WERI-Rb-1 (cell line): ENCODE measurements at regions not wholly inside any gene's neighbourhood (a gene's known extent, or its start where the extent isn't known, plus 50 kb on each side); places are given as distances from the start of the nearest gene placed in this dataset.

Source experiments
- DNase-seq: peaks from one replicate; pipeline ENCODE4 v3.0.0-alpha.2; 2020
- H3K27ac ChIP-seq: fragments of 250-450 bp; sonication (Bioruptor Pico); 2 replicates; pipeline ENCODE4 v1.5.1; 2020; ENCODE audit warnings: mild to moderate bottlenecking, moderate library complexity
- H3K27me3 ChIP-seq: fragments of 250-450 bp; sonication (Bioruptor Pico); 2 replicates; pipeline ENCODE4 v1.5.1; 2021; ENCODE audit warnings: mild to moderate bottlenecking, low read depth, moderate library complexity; ENCODE audit not compliant: insufficient read depth, severe bottlenecking
- H3K36me3 ChIP-seq: fragments of 250-450 bp; sonication (Bioruptor Pico); 2 replicates; pipeline ENCODE4 v1.5.1; 2020; ENCODE audit warnings: mild to moderate bottlenecking, moderate library complexity
- H3K4me3 ChIP-seq: 2 replicates; pipeline ENCODE4 v1.5.1; 2011; ENCODE audit warnings: low read depth, mild to moderate bottlenecking, control low read depth, low read length
- H3K9me3 ChIP-seq: fragments of 250-450 bp; sonication (Bioruptor Pico); 2 replicates; pipeline ENCODE4 v1.5.1; 2021; ENCODE audit warnings: mild to moderate bottlenecking, moderate library complexity; ENCODE audit not compliant: severe bottlenecking
- CTCF ChIP-seq: IDR thresholded peaks from 2 replicates; pipeline ENCODE4 v1.5.1; 2011; ENCODE audit warnings: low read depth, mild to moderate bottlenecking, control low read depth, inconsistent platforms, low read length

DNA sequence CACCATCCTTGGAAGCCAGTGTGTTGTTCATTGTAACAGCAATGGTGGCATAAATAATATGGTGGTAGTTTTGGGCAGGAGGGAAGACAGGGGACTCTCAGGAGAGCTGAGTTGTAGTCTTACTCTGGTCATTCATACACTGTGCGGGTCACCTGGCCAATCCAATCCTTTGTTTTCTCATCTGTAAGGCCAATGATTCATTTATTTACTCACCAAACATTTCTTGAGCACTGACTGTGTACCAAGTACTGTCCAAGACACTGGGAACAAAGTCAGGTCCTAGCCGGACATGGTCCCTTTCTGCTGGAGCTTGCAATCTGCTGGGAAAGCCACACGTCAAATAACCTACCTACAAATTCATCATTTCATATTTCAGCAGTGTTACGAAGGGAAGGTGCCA is 302.7 kb downstream of the CYP26B1 start:
- Histone ChIP-seq H3K27me3 (no peaks in the 10 kb centered on the region), H3K4me3 (no peak overlapping the region), H3K27ac (no peak overlapping the region), H3K36me3 (no peaks in the 10 kb centered on the region), H3K9me3 (no peaks in the 10 kb centered on the region)
- DNase-seq = no peak
- TF ChIP-seq CTCF = no peak

GRCh38 chr2:71843391-71843850 is 304.2 kb downstream of the CYP26B1 start:
- Histone ChIP-seq H3K9me3 (no peaks in the 10 kb centered on the region), H3K27ac (no peak overlapping the region)
- DNase-seq = no peak

DNA sequence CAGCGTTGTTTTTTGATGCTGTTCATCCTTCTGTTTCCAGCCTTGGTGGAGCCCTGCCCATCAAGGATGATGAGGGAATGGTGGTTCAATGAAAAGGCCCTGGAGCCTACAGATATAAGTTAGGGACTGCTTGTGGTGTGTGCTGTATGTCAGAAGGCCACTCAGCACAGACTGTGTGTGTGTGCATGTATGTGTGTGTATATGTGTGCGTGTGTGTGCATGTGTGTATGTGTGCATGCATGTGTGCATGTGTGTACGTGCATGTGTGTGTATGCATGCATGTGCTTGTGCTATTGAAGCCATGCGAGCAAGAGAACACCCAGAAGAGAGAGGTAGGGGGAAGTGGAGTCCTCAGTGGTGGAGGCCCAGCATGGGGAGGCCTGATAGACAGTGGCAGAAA is 304.9 kb downstream of the CYP26B1 start:
- no peak overlapping the region for H3K27ac ChIP-seq
- no peak for TF ChIP-seq CTCF
- no peak overlapping the region for H3K4me3 ChIP-seq
- H3K27me3 ChIP-seq = no peaks in the 10 kb centered on the region
- H3K36me3 ChIP-seq = no peaks in the 10 kb centered on the region
- no peak for DNase-seq
- H3K9me3 ChIP-seq = no peaks in the 10 kb centered on the region

More at GRCh38 chr2:71843391-71843850, 304.2 kb downstream of the CYP26B1 start:
- no peaks in the 10 kb centered on the region for H3K36me3 ChIP-seq
- H3K27me3 ChIP-seq = no peaks in the 10 kb centered on the region
- no peak for TF ChIP-seq CTCF
- H3K4me3 ChIP-seq = no peak overlapping the region

GRCh38 chr2:71839826-71840225 is 307.8 kb downstream of the CYP26B1 start:
- Histone ChIP-seq H3K4me3 (no peak overlapping the region), H3K9me3 (no peaks in the 10 kb centered on the region), H3K27ac (no peak overlapping the region), H3K36me3 (no peaks in the 10 kb centered on the region), H3K27me3 (no peaks in the 10 kb centered on the region)
- DNase-seq = no peak
- no peak for TF ChIP-seq CTCF

GRCh38 chr2:71834796-71835195 is 312.9 kb downstream of the CYP26B1 start:
- TF ChIP-seq CTCF = no peak
- peaks cover 5% of the 10 kb centered on the region for H3K9me3 ChIP-seq
- no peaks in the 10 kb centered on the region for H3K27me3 ChIP-seq
- H3K4me3 ChIP-seq = no peak overlapping the region
- no peak overlapping the region for H3K27ac ChIP-seq
- no peak for DNase-seq
- no peaks in the 10 kb centered on the region for H3K36me3 ChIP-seq

DNA sequence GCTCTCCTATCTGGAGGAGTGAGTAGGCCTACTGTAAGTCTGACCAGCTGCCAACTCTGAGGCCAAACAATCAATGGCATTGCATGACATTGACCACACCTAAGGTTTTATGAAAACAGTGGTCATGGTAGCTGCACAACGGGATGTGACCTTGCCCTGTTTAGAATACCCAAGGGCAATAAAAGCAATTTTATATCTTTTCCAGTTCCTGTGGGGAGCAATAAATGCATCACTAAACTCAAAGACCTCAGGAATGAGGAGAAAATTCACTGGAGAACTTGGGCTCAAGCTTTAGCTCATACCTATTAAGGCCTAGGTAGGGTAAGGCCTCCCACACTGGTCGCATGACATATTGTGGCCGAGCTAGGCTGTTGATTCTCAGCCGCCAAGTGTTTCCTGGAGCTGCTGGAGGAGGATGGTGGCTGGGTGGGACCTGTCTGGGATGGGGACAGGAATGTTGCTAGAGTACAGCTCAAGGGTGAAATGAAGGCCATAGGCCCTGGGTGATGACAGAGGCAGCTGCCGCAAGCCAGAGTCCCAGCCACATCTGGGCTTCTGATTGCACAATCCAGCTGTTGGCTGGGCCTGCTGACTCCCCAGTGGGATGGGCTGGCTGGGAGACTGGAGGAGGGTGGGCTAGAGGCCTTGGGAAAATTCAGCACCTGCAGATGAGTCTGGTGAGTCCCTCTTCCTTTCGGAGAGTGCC is 313.7 kb downstream of the CYP26B1 start:
- no peaks in the 10 kb centered on the region for H3K27me3 ChIP-seq
- peaks cover 5% of the 10 kb centered on the region for H3K9me3 ChIP-seq
- H3K4me3 ChIP-seq = no peak overlapping the region
- H3K36me3 ChIP-seq = no peaks in the 10 kb centered on the region
- TF ChIP-seq CTCF = no peak
- DNase-seq = no peak
- H3K27ac ChIP-seq = no peak overlapping the region
